Activated CD8-positive, alpha-beta memory T cell treated with anti-CD3 and anti-CD28 coated beads, Interleukin-2, amount 50 U/mL, for 1 hour (primary cell): ENCODE measurements at regions not wholly inside any gene's neighbourhood (a gene's known extent, or its start where the extent isn't known, plus 50 kb on each side); places are given as distances from the start of the nearest gene placed in this dataset.
"Not testable (repeated sequence)": the region's sequence is repeated elsewhere in the genome, so short reads cannot be mapped to it uniquely, and the experiment has no call there.

Source experiments
- DNase-seq: peaks from one replicate; pipeline ENCODE4 v3.0.0-alpha.2; 2020; ENCODE audit errors: extremely low read depth

GRCh38 chr3:110391042-110391441 is 680.6 kb upstream of the NECTIN3 start:
- no peak for DNase-seq

DNA sequence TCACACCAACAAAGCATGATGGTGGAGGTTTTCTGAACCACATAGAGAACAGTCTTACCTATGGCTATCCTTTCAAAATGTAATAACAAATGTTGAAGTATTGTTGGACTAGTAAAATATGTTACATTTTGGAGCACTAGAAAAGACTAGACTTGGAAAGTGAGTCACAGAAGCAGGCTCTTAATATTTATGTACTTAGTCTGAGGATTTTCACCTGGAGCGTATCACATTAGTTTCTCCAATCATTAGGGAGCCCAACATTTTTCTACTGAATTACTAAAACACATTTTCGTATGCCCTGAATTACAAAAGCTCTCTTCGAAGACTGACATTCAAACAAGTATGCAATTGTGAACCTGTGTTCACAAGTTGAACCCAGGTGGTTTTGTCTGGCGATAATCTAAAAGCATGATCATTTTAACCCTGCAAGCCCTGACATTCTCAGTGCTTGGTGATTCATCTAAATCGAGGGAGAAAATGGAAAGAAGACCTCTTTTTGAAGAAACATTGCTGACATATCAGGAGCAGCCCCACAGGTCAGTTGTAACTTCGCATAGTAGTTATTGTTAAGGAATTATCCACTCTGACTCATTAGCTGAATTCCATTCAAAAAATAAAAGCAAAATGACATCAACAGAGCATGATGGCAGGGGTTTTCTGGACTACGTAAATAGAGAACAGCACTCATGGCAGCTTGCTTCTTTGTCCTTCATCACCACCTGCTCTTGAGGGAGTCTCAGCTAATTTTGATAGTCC is 679.8 kb upstream of the NECTIN3 start:
- DNase-seq, result no peak

- no peak for DNase-seq
These were observed 677.7 kb upstream of the NECTIN3 start for GRCh38 chr3:110393941-110394340.

DNA sequence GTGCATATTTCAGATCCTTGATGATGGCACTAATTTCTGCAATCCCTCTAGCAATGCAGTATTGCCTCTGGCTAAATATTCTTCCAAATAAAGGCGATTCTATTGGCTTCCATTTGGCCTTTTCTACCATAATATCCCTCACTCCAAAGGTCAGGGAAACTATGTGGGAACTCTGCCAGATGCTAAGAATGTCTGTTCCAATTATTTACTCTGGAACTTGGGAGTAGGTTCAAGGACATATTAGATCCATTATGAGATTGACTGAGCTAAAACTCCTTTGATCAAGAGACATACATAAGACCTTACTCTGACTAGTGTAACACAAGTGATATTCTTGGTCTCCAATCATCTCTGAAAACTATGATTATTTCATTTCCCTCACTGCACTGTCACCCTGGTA is 674.5 kb upstream of the NECTIN3 start:
- DNase-seq, result no peak

DNA sequence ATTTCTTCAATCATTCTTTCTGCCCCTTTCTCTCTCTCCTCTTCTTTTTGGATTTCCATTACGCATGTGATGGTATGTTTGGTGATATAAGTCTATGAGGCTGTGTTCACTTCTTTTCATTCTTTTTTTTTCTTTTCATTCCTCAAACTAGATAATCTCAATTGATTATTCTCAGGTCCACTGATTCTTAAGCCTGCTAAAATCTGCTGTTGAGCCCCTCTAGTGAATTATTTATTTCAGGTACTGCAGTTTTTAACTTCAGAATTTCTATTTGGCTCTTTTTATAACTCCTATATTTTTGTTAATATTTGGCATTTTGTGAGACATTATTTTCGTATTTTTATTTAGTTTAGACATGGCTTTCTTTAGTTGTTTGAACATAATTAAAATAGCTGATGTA is 671.3 kb upstream of the NECTIN3 start:
- no peak for DNase-seq

DNA sequence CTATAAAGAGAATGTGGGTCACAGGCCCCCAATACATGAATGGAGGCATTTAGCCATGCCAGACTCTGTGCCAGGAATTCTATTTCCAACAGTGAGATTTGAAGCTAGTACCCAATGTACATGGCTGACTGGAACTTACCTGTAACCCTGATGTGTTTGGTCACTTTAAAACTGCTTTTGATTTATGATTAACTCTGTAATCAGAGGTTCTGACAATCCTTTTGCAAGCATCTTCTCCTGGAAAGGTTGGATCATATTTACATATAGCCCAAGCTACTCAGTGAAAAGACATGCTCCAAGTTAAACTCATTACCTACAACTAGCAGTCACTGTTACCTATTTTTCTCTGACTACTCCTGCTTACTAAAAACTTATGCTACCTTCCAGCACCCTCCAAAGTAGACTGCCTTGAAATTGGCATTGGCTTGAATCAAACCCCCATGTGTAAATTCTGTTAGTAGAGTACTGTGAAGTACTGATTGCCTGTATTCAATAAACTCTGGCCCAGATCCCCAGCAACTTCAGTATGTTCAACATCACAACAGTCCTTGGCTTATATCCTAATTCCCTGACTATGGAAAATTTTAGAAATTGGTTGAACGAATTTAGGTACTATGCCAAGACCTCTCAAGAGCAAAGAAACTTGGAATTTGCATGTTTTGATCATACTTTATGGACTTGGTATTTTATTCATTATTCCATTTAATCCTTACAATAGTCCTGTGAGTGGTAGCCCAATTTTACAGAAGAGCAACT is 665.6 kb upstream of the NECTIN3 start:
- no peak for DNase-seq

- no peak for DNase-seq
These were observed 658.4 kb upstream of the NECTIN3 start for GRCh38 chr3:110413266-110413665.

DNA sequence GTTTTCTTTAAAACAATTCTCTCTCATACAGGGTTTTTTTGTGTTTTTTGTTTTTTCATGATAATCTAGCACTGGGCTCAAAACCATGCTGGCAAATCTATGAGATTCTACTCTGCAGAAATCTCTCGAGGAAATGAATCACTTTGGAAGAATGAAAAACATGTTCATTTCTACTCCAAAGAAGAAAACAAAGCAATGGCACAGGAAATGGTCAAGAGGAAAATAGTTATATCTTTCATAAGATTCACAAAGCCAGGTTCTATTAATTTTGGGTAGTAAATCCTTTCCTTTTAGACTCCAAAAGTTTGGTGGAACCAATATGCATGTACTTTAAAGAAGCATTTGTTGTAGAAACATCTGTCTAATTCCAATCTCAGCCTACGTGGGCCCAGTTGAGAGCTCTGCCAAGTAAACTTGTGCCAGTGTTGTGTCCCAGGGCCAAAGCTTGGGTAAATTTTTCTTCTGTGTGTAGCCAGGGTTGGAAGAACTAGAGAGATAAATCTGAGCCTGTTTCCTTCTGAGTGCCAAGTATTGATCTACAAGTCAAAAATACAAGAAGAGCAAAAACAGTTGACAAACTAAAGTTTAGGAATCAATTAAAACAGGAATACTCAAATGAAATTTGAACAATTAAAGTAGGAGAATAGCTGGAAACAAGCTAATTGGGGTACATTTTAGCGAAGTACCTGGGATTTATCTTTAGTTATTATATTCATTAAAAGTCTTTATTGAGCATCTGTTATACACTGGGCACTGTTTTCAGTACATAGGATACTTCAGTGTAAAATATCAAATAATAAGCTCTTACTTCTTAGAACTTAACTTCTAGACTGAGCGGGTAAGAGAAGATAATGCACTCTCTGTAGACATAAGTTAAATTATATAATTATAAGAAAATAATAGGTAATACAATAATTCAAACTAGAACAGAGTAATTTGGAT is 657.5 kb upstream of the NECTIN3 start:
- DNase-seq, result no peak

DNA sequence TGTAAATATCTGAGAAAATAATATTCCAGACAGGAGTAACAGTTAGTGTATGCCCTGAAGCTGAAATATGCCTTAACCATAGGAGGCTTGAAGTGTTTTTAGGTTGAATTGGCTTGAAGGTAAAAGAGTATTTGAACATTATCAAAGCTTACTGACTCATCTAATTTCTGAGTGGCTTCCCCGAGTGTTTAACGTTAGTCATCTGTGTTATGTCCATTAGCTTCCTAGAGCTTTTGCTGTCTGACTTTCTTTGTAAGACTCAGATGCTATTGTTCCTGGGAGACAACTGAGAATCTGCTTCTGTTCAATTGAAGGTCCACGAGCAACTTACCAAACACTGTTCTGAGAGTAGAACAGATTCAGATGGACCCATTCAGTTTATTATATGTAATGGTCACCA is 656.8 kb upstream of the NECTIN3 start:
- no peak for DNase-seq

DNA sequence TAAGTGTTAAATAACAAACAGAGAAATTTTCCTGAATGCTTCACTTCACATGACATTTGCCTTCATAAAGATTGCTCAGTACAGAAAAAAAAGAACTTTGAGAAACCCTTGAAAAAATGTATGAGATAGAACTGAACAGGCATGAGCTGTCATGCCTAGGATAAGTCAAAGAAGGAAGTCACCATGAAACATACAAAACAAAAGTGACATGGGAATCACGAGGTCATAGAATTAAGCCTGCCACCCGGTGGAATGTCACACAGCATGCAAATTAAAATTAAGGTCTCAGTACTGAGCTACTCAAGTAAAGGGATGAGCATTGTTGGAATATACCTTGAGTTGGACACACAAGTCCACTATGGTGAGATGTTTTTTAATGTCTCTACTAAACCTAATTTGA is 652.5 kb upstream of the NECTIN3 start:
- no peak for DNase-seq

DNA sequence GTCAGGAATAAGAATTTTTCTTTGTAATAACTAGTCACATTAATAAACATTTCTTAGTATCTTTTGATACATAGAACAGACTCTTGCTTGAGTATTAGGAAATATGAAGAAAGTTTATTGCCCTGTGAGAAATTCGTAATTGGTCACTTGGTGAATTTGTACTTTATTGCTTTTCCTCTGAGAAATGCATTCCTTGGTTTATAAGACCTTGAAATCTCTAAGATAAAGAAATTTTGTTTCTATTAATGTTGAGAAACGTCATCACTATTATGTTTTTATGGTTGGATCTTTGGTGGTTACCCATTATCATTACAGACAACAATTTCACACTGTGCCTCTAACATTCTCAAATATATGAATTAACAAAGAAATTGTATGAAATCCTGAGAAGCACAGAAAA is 652.0 kb upstream of the NECTIN3 start:
- DNase-seq, result no peak

GRCh38 chr3:110420158-110420641 is 651.4 kb upstream of the NECTIN3 start:
- no peak for DNase-seq

DNA sequence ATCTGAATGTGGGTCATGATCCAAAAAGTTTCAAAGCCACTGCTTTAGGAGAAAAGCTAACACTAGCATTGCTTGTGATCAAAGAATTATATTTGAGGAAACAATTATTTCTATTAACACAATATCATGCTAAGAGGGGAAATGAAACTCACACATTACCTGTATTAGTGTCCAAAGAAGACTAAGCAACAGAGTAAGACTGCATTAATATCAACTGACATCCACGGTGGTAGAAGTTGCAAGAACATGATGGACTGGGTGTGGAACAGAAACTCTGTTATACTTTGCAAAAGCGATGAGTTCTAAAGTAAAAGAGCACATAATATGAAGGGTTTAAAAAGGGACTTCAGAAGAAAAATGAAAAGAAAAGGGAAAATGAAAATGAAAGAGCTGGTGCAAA is 648.3 kb upstream of the NECTIN3 start:
- DNase-seq, result no peak

DNA sequence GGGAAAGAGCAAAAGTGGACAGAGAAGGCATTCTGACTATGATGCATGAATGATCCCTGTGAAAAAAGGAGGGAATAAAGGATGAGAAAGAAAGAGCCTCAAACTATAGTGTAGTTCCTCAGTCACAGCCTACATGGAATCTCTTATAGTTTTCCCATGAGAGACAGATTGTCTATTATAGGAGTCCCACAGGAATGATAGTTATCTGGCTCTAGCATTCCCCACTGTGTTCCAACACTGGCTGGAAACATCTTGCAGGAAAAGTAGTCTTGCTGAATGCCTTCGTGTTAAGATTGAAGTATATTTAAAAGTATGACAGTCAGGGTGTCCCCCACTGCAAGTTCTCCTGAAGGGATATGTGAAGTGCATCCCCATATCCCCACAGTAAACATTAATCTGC is 641.5 kb upstream of the NECTIN3 start:
- no peak for DNase-seq

GRCh38 chr3:110436209-110436608 is 635.4 kb upstream of the NECTIN3 start:
- no peak for DNase-seq

DNA sequence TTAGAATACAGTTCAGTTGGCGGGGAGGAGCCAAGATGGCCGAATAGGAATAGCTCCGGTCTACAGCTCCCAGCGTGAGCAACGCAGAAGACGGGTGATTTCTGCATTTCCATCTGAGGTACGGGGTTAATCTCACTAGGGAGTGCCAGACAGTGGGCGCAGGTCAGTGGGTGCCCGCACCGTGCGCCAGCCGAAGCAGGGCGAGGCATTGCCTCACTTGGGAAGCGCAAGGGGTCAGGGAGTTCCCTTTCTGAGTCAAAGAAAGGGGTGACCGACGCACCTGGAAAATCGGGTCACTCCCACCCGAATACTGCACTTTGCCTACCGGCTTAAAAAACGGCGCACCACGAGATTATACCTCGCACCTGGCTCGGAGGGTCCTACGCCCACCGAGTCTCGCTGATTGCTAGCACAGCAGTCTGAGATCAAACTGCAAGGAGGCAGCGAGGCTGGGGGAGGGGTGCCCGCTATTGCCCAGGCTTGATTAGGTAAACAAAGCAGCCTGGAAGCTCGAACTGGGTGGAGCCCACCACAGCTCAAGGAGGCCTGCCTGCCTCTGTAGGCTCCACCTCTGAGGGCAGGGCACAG is 631.5 kb upstream of the NECTIN3 start:
- not testable (repeated sequence) for DNase-seq

DNA sequence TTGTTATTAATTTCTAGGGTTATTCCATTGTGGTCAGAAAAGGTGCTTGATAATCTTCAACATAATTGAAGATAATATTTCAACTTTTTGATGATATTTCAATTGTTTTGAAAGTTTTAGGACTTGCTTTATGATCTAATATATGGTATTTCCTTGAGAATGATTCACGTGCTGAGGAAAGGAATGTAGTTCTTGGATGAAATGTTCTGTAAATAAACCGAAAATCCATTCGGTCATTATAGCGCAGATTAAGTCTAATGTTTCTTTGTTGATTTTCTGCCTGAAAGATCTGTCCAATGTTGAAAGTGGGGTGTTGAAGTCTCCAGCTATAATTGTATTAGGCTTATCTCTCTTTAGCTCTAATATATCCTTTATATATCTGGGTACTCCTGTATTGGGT is 617.5 kb upstream of the NECTIN3 start:
- DNase-seq, result no peak

DNA sequence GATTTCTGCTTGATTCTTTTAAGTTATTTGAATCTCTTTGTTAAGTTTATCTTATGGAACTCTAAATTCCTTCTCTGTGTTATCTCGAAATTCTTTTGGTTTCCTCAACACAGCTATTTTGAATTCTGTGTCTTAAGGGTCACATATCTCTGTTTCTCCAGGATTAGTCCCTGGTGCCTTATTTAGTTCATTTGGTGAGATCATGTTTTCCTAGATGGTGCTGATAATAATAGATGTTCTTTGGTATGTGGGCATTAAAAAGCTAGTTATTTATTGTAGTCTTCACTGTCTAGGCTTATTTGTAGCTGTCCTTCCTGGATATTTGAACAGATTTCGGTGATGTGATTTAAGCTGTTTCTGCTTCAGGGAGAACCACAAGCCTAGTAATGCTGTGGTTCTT is 615.6 kb upstream of the NECTIN3 start:
- DNase-seq, result no peak

DNA sequence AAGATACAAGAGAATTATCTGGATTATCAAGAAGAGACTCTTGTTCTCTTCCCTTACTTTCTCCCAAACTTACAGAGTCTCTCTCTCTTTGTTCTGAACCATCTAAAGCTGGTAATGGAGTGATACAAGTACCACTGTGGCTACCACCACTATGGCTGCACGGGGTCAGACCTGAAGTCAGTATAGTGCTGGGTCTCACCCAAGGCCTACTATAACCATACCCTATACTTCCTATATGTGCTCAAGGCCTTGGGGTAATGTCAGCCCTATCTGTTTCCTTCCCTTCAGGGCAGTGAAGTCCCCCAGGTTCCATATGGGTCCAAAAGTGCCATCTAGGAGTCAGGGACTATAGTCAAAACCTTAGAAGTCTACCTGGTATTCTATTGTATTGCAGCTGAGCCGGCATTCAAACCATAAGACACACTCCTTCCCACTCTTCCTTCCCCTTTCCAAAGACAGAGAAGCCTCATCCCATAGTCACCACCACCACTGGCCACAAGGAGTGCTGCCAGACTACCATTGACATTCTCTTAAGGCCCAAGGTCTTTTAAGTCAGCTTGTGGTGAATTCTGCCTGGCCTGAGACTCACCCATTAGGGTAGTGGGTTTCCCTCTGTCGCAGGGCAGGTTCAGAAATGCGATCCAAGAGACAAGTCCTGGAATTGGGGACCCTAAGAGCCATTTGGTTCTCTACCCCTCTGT is 615.0 kb upstream of the NECTIN3 start:
- no peak for DNase-seq

DNA sequence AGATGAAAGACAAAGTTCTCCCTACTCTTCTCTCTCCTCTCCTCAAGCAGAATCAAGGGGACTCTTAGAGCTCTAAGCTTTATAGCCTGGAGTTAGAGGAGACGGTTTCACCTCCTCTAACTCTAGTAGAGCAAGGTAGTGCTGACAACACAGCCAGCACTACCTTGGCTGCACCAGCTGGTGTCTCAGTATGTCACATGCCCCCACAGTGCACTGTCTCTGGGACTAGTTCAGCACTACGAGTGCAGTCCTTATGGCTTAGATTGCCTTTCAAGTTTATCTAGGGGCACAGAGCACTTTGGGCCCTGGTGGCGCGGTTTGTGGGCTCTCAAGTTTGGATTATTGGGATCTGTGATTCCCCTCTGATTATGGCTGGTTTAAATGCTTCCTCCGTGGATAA is 614.1 kb upstream of the NECTIN3 start:
- no peak for DNase-seq

- DNase-seq, result no peak
These were observed 612.6 kb upstream of the NECTIN3 start for GRCh38 chr3:110459021-110459420.
